ENCODE measurements at regions not wholly inside any gene's neighbourhood (a gene's known extent, or its start where the extent isn't known, plus 50 kb on each side); places are given as distances from the start of the nearest gene placed in this dataset.

DNA sequence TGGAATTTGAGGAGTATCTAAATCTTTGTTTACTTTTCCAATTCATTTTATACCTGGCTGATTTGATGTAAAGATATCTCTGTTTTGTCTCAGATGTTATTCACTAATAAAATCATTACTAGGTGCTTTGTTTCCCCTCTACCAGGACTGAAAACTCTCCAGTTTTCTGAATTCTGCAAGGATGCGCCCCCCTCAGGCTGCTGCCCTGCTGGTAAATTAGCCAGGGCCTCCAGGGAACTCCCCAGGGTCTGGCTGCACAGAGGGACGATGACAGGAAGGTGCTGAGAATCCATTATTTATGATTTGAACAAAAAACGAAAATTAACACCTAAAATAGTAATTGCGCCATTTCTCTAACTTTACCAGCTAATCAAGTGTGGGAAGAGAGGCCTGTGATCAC, 541.2 kb upstream of the POU3F3 start:
- H4K20me1 ChIP-seq (ENCODE audit: insufficient read depth) = no peaks in the 10 kb centered on the region
- no peak overlapping the region for H3K4me2 ChIP-seq
- H3K36me3 ChIP-seq (ENCODE audit: insufficient read depth) = no peaks in the 10 kb centered on the region
- H3K27ac ChIP-seq = no peak overlapping the region
- H3K79me2 ChIP-seq (ENCODE audit: insufficient read depth, low read depth) = no peaks in the 10 kb centered on the region
- TF ChIP-seq, protein P1, sequence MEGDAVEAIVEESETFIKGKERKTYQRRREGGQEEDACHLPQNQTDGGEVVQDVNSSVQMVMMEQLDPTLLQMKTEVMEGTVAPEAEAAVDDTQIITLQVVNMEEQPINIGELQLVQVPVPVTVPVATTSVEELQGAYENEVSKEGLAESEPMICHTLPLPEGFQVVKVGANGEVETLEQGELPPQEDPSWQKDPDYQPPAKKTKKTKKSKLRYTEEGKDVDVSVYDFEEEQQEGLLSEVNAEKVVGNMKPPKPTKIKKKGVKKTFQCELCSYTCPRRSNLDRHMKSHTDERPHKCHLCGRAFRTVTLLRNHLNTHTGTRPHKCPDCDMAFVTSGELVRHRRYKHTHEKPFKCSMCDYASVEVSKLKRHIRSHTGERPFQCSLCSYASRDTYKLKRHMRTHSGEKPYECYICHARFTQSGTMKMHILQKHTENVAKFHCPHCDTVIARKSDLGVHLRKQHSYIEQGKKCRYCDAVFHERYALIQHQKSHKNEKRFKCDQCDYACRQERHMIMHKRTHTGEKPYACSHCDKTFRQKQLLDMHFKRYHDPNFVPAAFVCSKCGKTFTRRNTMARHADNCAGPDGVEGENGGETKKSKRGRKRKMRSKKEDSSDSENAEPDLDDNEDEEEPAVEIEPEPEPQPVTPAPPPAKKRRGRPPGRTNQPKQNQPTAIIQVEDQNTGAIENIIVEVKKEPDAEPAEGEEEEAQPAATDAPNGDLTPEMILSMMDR (conservative IDR thresholded peaks at IDR 0.05; ENCODE audit: low read depth, low read length) = no peak
- no peak overlapping the region for H3K4me3 ChIP-seq (IDR thresholded peaks at IDR 0.05; ENCODE audit: insufficient read depth, low read depth, low read length)
- H2AFZ ChIP-seq (ENCODE audit: low read depth) = no peak overlapping the region
- no peaks in the 10 kb centered on the region for H3K4me1 ChIP-seq (ENCODE audit: low read depth, poor library complexity, severe bottlenecking)
- H3K9ac ChIP-seq = no peak overlapping the region
- H3K27me3 ChIP-seq (ENCODE audit: insufficient read depth, low read depth) = no peaks in the 10 kb centered on the region

DNA sequence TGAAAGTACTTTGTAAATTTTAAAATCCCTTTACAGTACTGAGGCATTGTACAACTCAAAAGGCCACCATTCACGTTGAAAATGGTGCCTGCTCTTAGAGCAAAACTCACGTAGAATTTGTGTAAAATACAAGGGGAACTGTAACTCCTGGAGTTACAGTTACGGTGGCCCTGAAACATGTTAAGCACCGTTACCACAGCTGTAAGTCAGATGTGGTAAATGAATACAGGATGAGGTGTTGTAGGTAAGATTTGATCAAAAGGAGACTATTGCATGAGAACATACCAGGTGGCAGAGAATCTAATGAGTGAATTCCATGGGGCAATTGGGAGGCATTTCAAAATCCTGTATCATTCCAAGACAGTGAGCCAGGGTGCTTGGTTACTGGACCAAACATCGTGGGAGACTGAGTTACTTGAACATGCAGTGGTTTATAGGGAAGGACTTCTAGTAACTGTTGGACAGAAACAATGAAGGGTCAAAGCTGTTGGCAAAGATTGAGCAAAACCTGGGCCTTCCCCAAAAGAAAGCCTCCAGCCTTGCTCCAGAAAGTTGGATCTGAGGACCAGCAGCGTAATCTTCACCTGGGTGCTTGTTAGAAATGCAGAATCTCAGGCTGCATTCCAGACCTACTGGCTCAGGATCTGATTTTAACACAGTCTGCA, 535.8 kb upstream of the POU3F3 start:
- Histone ChIP-seq H3K9ac (no peak overlapping the region), H3K27ac (no peak overlapping the region), H3K36me3 (ENCODE audit: insufficient read depth) (no peaks in the 10 kb centered on the region), H3K79me2 (ENCODE audit: insufficient read depth, low read depth) (no peaks in the 10 kb centered on the region), H3K27me3 (ENCODE audit: insufficient read depth, low read depth) (no peaks in the 10 kb centered on the region), H3K4me2 (no peak overlapping the region), H3K4me1 (ENCODE audit: low read depth, poor library complexity, severe bottlenecking) (no peaks in the 10 kb centered on the region), H4K20me1 (ENCODE audit: insufficient read depth) (no peaks in the 10 kb centered on the region), H3K4me3 (IDR thresholded peaks at IDR 0.05; ENCODE audit: insufficient read depth, low read depth, low read length) (no peak overlapping the region), H2AFZ (ENCODE audit: low read depth) (no peak overlapping the region)
- TF ChIP-seq, protein P1 (conservative IDR thresholded peaks at IDR 0.05; ENCODE audit: low read depth, low read length) = no peak

DNA sequence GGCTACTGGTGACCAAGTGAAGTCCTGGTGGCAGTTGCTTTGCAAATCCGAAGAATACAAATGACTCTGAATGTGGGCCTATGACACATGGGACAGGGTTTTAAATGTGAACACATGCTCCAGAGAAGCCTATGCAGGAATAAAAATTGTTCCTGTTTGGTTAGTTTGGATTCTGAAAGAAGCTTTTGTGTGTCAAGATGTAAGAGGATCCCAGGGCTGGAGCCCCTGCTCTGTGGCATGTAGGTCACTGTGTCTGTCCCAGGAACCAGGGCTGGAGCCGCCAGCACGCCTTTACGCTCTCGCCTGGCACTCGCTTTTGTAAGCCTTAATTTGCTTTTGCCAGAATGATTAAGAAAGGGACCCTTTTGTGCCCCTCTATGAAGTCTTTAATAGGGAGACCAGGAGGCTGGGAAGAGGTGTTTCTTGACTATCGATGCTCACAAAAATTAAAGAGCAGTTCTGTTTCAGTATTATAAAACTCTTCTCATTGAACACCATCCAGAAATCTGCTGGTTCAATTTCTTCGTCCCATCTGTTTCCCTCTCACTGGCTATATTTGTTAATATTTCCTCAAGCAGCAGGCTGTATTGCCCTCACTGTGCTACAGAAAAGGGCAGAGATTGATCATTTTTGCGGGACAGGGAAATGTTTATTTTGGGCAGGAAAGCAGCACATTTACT, 532.7 kb upstream of the POU3F3 start:
- Histone ChIP-seq H4K20me1 (ENCODE audit: insufficient read depth) (no peaks in the 10 kb centered on the region), H2AFZ (ENCODE audit: low read depth) (no peak overlapping the region), H3K9ac (no peak overlapping the region), H3K4me3 (IDR thresholded peaks at IDR 0.05; ENCODE audit: insufficient read depth, low read depth, low read length) (no peak overlapping the region), H3K79me2 (ENCODE audit: insufficient read depth, low read depth) (no peaks in the 10 kb centered on the region), H3K27ac (no peak overlapping the region), H3K36me3 (ENCODE audit: insufficient read depth) (no peaks in the 10 kb centered on the region), H3K4me1 (ENCODE audit: low read depth, poor library complexity, severe bottlenecking) (no peaks in the 10 kb centered on the region), H3K4me2 (no peak overlapping the region), H3K27me3 (ENCODE audit: insufficient read depth, low read depth) (no peaks in the 10 kb centered on the region)
- TF ChIP-seq, protein P1 (conservative IDR thresholded peaks at IDR 0.05; ENCODE audit: low read depth, low read length) = no peak

DNA sequence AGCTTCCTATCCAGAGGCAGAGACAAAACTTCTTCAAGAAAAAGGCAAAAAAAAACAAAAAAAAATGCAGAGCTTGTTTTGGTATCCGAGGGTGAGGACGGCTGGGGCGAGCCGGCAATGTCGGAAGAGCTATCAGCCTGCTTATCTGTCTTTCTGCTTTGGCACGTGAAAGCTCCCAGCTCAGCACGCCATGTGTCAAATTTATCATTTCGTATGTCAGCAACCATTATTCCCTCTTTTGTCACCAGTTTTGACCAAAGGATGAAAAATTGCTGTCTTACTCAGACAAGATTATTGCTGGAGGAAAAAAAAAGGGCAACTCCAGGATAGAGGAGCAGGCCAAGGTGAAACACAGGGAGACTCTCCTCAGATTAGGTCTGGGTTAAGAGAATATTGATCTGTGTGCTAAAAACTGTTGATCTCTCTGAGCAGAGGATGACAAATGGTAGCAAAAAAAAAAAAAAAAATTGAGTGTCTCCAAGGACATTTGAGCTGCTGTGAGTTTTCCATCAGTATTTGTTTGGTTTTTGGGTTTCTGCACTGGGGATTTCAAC, 532.0 kb upstream of the POU3F3 start:
- Histone ChIP-seq H3K36me3 (ENCODE audit: insufficient read depth) (no peaks in the 10 kb centered on the region), H3K27ac (no peak overlapping the region), H3K27me3 (ENCODE audit: insufficient read depth, low read depth) (no peaks in the 10 kb centered on the region), H3K9ac (no peak overlapping the region), H3K79me2 (ENCODE audit: insufficient read depth, low read depth) (no peaks in the 10 kb centered on the region), H4K20me1 (ENCODE audit: insufficient read depth) (no peaks in the 10 kb centered on the region), H2AFZ (ENCODE audit: low read depth) (no peak overlapping the region), H3K4me2 (no peak overlapping the region), H3K4me3 (IDR thresholded peaks at IDR 0.05; ENCODE audit: insufficient read depth, low read depth, low read length) (no peak overlapping the region), H3K4me1 (ENCODE audit: low read depth, poor library complexity, severe bottlenecking) (no peaks in the 10 kb centered on the region)
- TF ChIP-seq, protein P1 (conservative IDR thresholded peaks at IDR 0.05; ENCODE audit: low read depth, low read length) = no peak
